A549 (cell line): ENCODE measurements at regions not wholly inside any gene's neighbourhood (a gene's known extent, or its start where the extent isn't known, plus 50 kb on each side); places are given as distances from the start of the nearest gene placed in this dataset.

ENCODE experiments used
- BHLHE40 ChIP-seq: IDR thresholded peaks from 2 replicates; pipeline ENCODE4 v1.6.1; 2012; ENCODE audit warnings: low read depth, low read length, inconsistent platforms
- EP300 ChIP-seq, 2 experiments: fragments of >200 bp; sonication (Bioruptor Twin); formaldehyde crosslinking; IDR thresholded peaks; 2 replicates in 1 of 2; 3 replicates in 1 of 2; pipeline ENCODE4 v1.6.1; 2016 to 2017
- HOXA7 ChIP-seq: fragments of 250-450 bp; sonication (Bioruptor Pico); IDR thresholded peaks from 2 replicates; pipeline ENCODE4 v1.5.0; 2020; ENCODE audit warnings: mild to moderate bottlenecking, moderate library complexity
- JUNB ChIP-seq: fragments of >200 bp; sonication (Bioruptor Twin); formaldehyde crosslinking; IDR thresholded peaks from 2 replicates; pipeline ENCODE4 v1.6.1; 2016
- MAFK ChIP-seq: fragments of 450-650 bp; IDR thresholded peaks from 2 replicates; pipeline ENCODE4 v1.6.1; 2014; ENCODE audit not compliant: partially characterized antibody
- NPAS2 ChIP-seq: fragments of 250-450 bp; sonication (Bioruptor Pico); IDR thresholded peaks from 2 replicates; pipeline ENCODE4 v1.8.0; 2022; ENCODE audit warnings: mild to moderate bottlenecking, moderate library complexity, borderline replicate concordance
- TF ChIP-seq, protein P1 (sequence below): fragments of >200 bp; sonication (Bioruptor Twin); formaldehyde crosslinking; IDR thresholded peaks from 3 replicates; pipeline ENCODE4 v1.5.1; 2016

DNA sequence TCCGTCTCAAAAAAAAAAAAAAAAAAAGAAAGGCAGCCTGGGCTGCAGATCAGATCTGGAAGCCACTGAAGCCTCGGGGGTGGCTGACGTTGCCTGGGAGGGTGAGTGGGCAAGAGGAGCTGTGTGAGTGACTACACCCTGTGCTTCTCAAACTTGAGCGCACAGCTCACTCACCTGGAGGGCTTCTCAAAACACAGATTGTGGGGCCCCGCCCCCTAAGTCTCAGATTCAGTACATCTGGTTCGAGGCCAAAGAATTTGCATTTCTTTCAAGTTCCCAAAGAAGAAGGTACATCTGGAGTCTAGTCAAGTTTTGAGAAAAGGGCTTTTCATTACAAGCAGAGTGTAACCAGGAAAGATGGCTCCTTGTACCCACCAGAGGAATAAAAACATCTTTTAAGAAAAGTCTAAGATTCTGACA lies 97.7 kb upstream of the CAB39 start:
- no peak for TF ChIP-seq HOXA7 (CRISPR knock-in tag)
- TF ChIP-seq, protein P1, sequence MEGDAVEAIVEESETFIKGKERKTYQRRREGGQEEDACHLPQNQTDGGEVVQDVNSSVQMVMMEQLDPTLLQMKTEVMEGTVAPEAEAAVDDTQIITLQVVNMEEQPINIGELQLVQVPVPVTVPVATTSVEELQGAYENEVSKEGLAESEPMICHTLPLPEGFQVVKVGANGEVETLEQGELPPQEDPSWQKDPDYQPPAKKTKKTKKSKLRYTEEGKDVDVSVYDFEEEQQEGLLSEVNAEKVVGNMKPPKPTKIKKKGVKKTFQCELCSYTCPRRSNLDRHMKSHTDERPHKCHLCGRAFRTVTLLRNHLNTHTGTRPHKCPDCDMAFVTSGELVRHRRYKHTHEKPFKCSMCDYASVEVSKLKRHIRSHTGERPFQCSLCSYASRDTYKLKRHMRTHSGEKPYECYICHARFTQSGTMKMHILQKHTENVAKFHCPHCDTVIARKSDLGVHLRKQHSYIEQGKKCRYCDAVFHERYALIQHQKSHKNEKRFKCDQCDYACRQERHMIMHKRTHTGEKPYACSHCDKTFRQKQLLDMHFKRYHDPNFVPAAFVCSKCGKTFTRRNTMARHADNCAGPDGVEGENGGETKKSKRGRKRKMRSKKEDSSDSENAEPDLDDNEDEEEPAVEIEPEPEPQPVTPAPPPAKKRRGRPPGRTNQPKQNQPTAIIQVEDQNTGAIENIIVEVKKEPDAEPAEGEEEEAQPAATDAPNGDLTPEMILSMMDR = no peak
- TF ChIP-seq BHLHE40 = no peak
- TF ChIP-seq NPAS2 = no peak
- TF ChIP-seq EP300 (IDR thresholded peaks at IDR 0.05) = no peak
- no peak for TF ChIP-seq MAFK
- no peak for TF ChIP-seq JUNB
